HepG2 (cell line): ENCODE measurements at regions not wholly inside any gene's neighbourhood (a gene's known extent, or its start where the extent isn't known, plus 50 kb on each side); places are given as distances from the start of the nearest gene placed in this dataset.

Experiments
- ATAC-seq: fragments of 200-7000 bp; cut with Tn5 transposase; 3 replicates; pipeline ENCODE4 v1.9.1; 2020; ENCODE audit warnings: mild to moderate bottlenecking, moderate library complexity
- BruUV-seq: library from RNA; stranded (reverse); fragments of 400-500 nt; replicated peaks from 2 replicates; lab custom pipeline; 2021; lab: Mats Ljungman, UMichigan
- CTCF ChIA-PET: fragments of 300-600 bp; formaldehyde crosslinking; extraction: SDS; loops from one replicate; lab custom pipeline; 2021; ENCODE audit warnings: low total read pairs, inconsistent platforms, low intra/inter-chr PET ratio; lab: Yijun Ruan, JAX
- POLR2A ChIA-PET: fragments of 350-600 bp; sonication (Branson Sonifier 250); formaldehyde crosslinking; loops from one replicate; lab custom pipeline; 2020; ENCODE audit warnings: antibody characterized with exemption, inconsistent platforms; lab: Yijun Ruan, JAX
- DNase-seq: peaks from one replicate; pipeline ENCODE4 v3.0.0-alpha.2; 2015; ENCODE audit warnings: low spot score
- FAIRE-seq: peaks from 3 replicates; lab custom pipeline; 2011; peaks lifted over from hg19 to GRCh38; lab: Jason Lieb, UNC
- H2AFZ ChIP-seq: one replicate; pipeline ENCODE4 v1.6.1; 2011; ENCODE audit warnings: low read length, inconsistent platforms
- H3K27ac ChIP-seq: fragments of 300-600 bp; 3 replicates; pipeline ENCODE4 v1.8.0; 2011; ENCODE audit warnings: mixed run types, mild to moderate bottlenecking, mixed read lengths, low read length, inconsistent platforms; ENCODE audit not compliant: insufficient read depth; ENCODE audit errors: extremely low read length
- H3K27me3 ChIP-seq, 2 experiments: fragments of 200-600 bp in 1 of 2; 2 replicates in 1 of 2; 3 replicates in 1 of 2; pipeline versions ENCODE4 v1.6.0 to v1.8.0; 2011; ENCODE audit warnings: low read length in 2 of 2, mild to moderate bottlenecking in 2 of 2, moderate library complexity in 2 of 2, inconsistent platforms in 1 of 2; ENCODE audit not compliant: insufficient read depth in 2 of 2, control insufficient read depth in 1 of 2
- H3K36me3 ChIP-seq, 2 experiments: fragments of 200-600 bp in 1 of 2; replicated peaks in 1 of 2; 2 replicates in 1 of 2; 3 replicates in 1 of 2; pipeline versions ENCODE4 v1.5.1 to v1.8.0; 2011; ENCODE audit warnings: low read length in 2 of 2, inconsistent platforms in 1 of 2; ENCODE audit not compliant: insufficient read depth in 2 of 2, control insufficient read depth in 1 of 2
- H3K4me1 ChIP-seq: 2 replicates; pipeline ENCODE4 v1.5.1; 2012; ENCODE audit warnings: low read length, inconsistent platforms; ENCODE audit not compliant: insufficient read depth
- H3K4me2 ChIP-seq: 2 replicates; pipeline ENCODE4 v1.6.0; 2011; ENCODE audit warnings: low read depth, low read length, inconsistent platforms
- H3K4me3 ChIP-seq, 3 experiments: fragments of 200-600 bp in 1 of 3; sonication (generic), shearing (Covaris generic) in 1 of 3; replicated peaks in 1 of 3; 2 replicates each; pipeline ENCODE4 v1.5.1; 2011 to 2016; ENCODE audit warnings: low read length in 3 of 3, inconsistent platforms in 2 of 3, low read depth in 2 of 3, mild to moderate bottlenecking in 2 of 3, control low read depth in 1 of 3, mixed read lengths in 1 of 3; ENCODE audit not compliant: insufficient read depth in 1 of 3
- H3K79me2 ChIP-seq: one replicate; pipeline ENCODE4 v1.6.1; 2011; ENCODE audit warnings: low read length, inconsistent platforms; ENCODE audit not compliant: insufficient read depth
- H3K9ac ChIP-seq: 2 replicates; pipeline ENCODE4 v1.6.0; 2011; ENCODE audit warnings: mild to moderate bottlenecking, low read depth, low read length, inconsistent platforms; ENCODE audit not compliant: insufficient read depth
- H3K9me3 ChIP-seq: 2 replicates; pipeline ENCODE4 v1.5.1; 2012; ENCODE audit warnings: mild to moderate bottlenecking, low read length
- H4K20me1 ChIP-seq: 2 replicates; pipeline ENCODE4 v1.6.0; 2011; ENCODE audit warnings: inconsistent platforms, mild to moderate bottlenecking, low read length, moderate library complexity; ENCODE audit not compliant: insufficient read depth
- PCBP2 ChIP-seq: fragments of 200-400 bp; formaldehyde crosslinking; optimal IDR thresholded peaks from 2 replicates; pipeline ENCODE3; 2018; ENCODE audit warnings: low read length, low read depth; ENCODE audit not compliant: poor library complexity, severe bottlenecking
- PHF5A ChIP-seq: IDR thresholded peaks from one replicate; pipeline ENCODE4 v1.6.1; 2018; ENCODE audit warnings: low read depth, missing genetic modification reagents; ENCODE audit not compliant: unreplicated experiment
- SAFB2 ChIP-seq: sonication (generic); formaldehyde crosslinking; IDR thresholded peaks from 2 replicates; pipeline ENCODE4 v1.5.1; 2020; ENCODE audit warnings: missing genetic modification reagents, low read depth, mild to moderate bottlenecking, borderline replicate concordance
- TCF7 ChIP-seq: sonication (generic); IDR thresholded peaks from 2 replicates; pipeline ENCODE4 v1.6.1; 2016; ENCODE audit warnings: antibody characterized with exemption, low read depth
- ZNF816 ChIP-seq: sonication (generic); formaldehyde crosslinking; IDR thresholded peaks from 2 replicates; pipeline ENCODE4 v1.8.0; 2022; ENCODE audit warnings: missing genetic modification reagents, mild to moderate bottlenecking, borderline replicate concordance
- WGBS: methylation state at CpG from one replicate; pipeline ENCODE4 v1.1.6; 2017; ENCODE audit warnings: low lambda C conversion rate; 5-methylcytosine and 5-hydroxymethylcytosine counted together
- in situ Hi-C: cut with HindIII; loops from 2 replicates; pipeline ENCODE4 v1.10.0; 2017; ENCODE audit warnings: low pct_unique_long_range_greater_than_20kb; ENCODE audit not compliant: extremely low pct_ligation_motif_present
- intact Hi-C: fragments of 100-400 bp; cut with micrococcal nuclease; formaldehyde crosslinking; loops from one replicate; pipeline ENCODE4 v1.10.0; 2022; ENCODE audit not compliant: unreplicated experiment
- TF ChIP-seq, protein P1 (sequence below), 2 experiments: sonication (generic) in 1 of 2; formaldehyde crosslinking in 1 of 2; IDR thresholded peaks; 2 replicates each; pipeline versions ENCODE4 v1.4.0 to v1.6.1; 2016 to 2020; ENCODE audit warnings: borderline replicate concordance in 1 of 2, low read depth in 1 of 2, mild to moderate bottlenecking in 1 of 2, missing genetic modification reagents in 1 of 2
- TF ChIP-seq, protein P2 (sequence below): sonication (generic); formaldehyde crosslinking; IDR thresholded peaks from 2 replicates; pipeline ENCODE4 v1.4.0; 2020; ENCODE audit warnings: low read depth, mild to moderate bottlenecking, missing genetic modification reagents
- TF ChIP-seq, protein P3 (sequence below): sonication (generic); formaldehyde crosslinking; IDR thresholded peaks from 2 replicates; pipeline ENCODE4 v1.8.0; 2023; ENCODE audit warnings: mild to moderate bottlenecking, missing genetic modification reagents

GRCh38 chr5:57753446-57753845 is 270.8 kb upstream of the ACTBL2 start:
- 5% methylated on average over 1 of the region's 1 CpG for WGBS
- Histone ChIP-seq H3K36me3 (no peaks in the 10 kb centered on the region), H3K9ac (no peak overlapping the region), H3K4me3 (no peak overlapping the region), H3K4me2 (no peak overlapping the region), H4K20me1 (no peaks in the 10 kb centered on the region), H3K9me3 (no peaks in the 10 kb centered on the region), H3K79me2 (no peaks in the 10 kb centered on the region), H2AFZ (no peak overlapping the region), H3K4me1 (no peaks in the 10 kb centered on the region), H3K27ac (no peak overlapping the region), H3K27me3 (no peaks in the 10 kb centered on the region)
- BruUV-seq: no TSS peak
- ATAC-seq: no peak
- TF ChIP-seq TCF7 (no peak), ZNF816 (CRISPR knock-in tag) (no peak), SAFB2 (no peak), PHF5A (no peak), PCBP2 (no peak)
- TF ChIP-seq, protein P1, sequence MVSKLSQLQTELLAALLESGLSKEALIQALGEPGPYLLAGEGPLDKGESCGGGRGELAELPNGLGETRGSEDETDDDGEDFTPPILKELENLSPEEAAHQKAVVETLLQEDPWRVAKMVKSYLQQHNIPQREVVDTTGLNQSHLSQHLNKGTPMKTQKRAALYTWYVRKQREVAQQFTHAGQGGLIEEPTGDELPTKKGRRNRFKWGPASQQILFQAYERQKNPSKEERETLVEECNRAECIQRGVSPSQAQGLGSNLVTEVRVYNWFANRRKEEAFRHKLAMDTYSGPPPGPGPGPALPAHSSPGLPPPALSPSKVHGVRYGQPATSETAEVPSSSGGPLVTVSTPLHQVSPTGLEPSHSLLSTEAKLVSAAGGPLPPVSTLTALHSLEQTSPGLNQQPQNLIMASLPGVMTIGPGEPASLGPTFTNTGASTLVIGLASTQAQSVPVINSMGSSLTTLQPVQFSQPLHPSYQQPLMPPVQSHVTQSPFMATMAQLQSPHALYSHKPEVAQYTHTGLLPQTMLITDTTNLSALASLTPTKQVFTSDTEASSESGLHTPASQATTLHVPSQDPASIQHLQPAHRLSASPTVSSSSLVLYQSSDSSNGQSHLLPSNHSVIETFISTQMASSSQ (IDR thresholded peaks at IDR 0.05; ENCODE audit: low read depth): no peak
- TF ChIP-seq, protein P1 (CRISPR knock-in tag; IDR thresholded peaks at IDR 0.05; ENCODE audit: borderline replicate concordance): no peak
- TF ChIP-seq, protein P2, sequence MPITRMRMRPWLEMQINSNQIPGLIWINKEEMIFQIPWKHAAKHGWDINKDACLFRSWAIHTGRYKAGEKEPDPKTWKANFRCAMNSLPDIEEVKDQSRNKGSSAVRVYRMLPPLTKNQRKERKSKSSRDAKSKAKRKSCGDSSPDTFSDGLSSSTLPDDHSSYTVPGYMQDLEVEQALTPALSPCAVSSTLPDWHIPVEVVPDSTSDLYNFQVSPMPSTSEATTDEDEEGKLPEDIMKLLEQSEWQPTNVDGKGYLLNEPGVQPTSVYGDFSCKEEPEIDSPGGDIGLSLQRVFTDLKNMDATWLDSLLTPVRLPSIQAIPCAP (CRISPR knock-in tag): no peak
- TF ChIP-seq, protein P3, sequence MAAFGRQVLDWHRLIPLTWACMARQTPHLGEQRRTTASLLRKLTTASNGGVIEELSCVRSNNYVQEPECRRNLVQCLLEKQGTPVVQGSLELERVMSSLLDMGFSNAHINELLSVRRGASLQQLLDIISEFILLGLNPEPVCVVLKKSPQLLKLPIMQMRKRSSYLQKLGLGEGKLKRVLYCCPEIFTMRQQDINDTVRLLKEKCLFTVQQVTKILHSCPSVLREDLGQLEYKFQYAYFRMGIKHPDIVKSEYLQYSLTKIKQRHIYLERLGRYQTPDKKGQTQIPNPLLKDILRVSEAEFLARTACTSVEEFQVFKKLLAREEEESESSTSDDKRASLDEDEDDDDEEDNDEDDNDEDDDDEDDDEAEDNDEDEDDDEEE: no peak
- no peak for FAIRE-seq
- no peak for DNase-seq
- in situ Hi-C loops (no loop called here), intact Hi-C loops (no loop called here)
- ChIA-PET POLR2A (no interaction called here), CTCF (no interaction called here)
